Sigmoid colon (tissue), 6 donors: ENCODE measurements at regions not wholly inside any gene's neighbourhood (a gene's known extent, or its start where the extent isn't known, plus 50 kb on each side); places are given as distances from the start of the nearest gene placed in this dataset.

Experiments used
- DNase-seq: peaks from one replicate; pipeline ENCODE4 v3.0.0-alpha.2; 2019
- H3K27ac ChIP-seq, 4 donors: fragments of 200-600 bp; sonication (generic); one replicate each; pipeline ENCODE4 v1.5.1; 2016 to 2019; ENCODE audit warnings: mild to moderate bottlenecking in 1 of 4
- H3K27me3 ChIP-seq, 3 donors: fragments of 200-600 bp; sonication (generic); one replicate each; pipeline ENCODE4 v1.5.1; 2019; ENCODE audit warnings: mild to moderate bottlenecking in 1 of 3
- H3K36me3 ChIP-seq, 4 donors: fragments of 200-600 bp; sonication (generic); one replicate each; pipeline ENCODE4 v1.5.1; 2016 to 2019
- H3K4me1 ChIP-seq, 4 donors: fragments of 200-600 bp; sonication (generic); one replicate each; pipeline ENCODE4 v1.5.1; 2017 to 2019
- H3K4me3 ChIP-seq, 4 donors: fragments of 200-600 bp; sonication (generic); one replicate each; pipeline ENCODE4 v1.5.1; 2017 to 2019; ENCODE audit warnings: mild to moderate bottlenecking in 2 of 4, moderate library complexity in 1 of 4
- H3K9me3 ChIP-seq, 4 donors: fragments of 200-600 bp in 3 of 4; sonication (generic) in 3 of 4; one replicate each; pipeline versions ENCODE4 v1.5.1 to v1.6.1; 2013 to 2019
- EP300 ChIP-seq, 4 donors: sonication (generic); formaldehyde crosslinking; IDR thresholded peaks; one replicate each; pipeline ENCODE4 v1.6.1; 2017; ENCODE audit warnings: antibody characterized with exemption in 4 of 4
- POLR2A ChIP-seq, 2 donors: fragments of 450-650 bp; IDR thresholded peaks; one replicate each; pipeline ENCODE4 v1.6.1; 2016; ENCODE audit warnings: antibody characterized with exemption in 2 of 2, mild to moderate bottlenecking in 2 of 2, moderate library complexity in 2 of 2
- POLR2AphosphoS5 ChIP-seq, 4 donors: sonication (generic); formaldehyde crosslinking; IDR thresholded peaks; one replicate each; pipeline ENCODE4 v1.6.1; 2017; ENCODE audit warnings: antibody characterized with exemption in 4 of 4
- WGBS, 2 donors: extraction: QIAGEN DNeasy Blood & Tissue Kit; methylation state at CpG; one replicate each; pipeline ENCODE4 v1.1.7; 2013; 5-methylcytosine and 5-hydroxymethylcytosine counted together
- intact Hi-C: fragments of 100-400 bp; cut with DNase I; formaldehyde crosslinking; loops from one replicate; pipeline ENCODE4 v1.15.1; 2023
- TF ChIP-seq, protein P1 (sequence below), 4 experiments: fragments of 450-650 bp in 3 of 4; fragments of 200-600 bp in 1 of 4; IDR thresholded peaks; one replicate each; pipeline ENCODE4 v1.5.1; 2016 to 2019; ENCODE audit warnings: antibody characterized with exemption in 4 of 4, mild to moderate bottlenecking in 3 of 4, moderate library complexity in 2 of 4
- donor health status: healthy with polysubstance abuse.
- donor health status: healthy.

DNA sequence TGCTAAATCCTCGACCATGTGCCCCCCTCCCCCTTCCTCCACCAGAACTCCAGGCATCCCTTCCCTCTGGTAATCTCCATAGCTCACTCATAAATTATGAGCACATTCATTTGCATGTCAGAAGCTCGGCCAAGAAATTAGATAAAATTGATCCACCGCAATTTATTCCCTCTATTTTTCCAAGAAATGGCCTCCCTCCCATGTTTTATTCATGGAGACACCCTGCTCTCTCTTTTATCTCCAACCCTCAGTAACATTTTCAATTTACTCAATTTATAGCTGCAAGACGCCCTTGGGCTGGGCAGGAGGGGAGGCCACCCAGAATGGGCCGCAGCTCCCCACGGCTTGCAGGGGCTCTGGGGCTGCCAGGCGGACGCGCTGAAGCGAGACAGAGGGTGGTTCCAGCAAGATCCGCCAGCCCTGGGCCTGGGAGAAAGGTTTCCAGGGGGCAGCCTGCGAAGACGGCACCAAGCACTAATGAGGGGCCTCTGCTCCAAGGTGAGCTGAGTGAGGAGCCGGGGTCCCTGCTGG is 54.7 kb upstream of the ZNF423 start:
- Histone ChIP-seq H3K9me3 (peaks cover 0 to 2% (median 0%) of the 10 kb centered on the region in 4 donors), H3K36me3 (no peaks in the 10 kb centered on the region), H3K4me1 (no peaks in the 10 kb centered on the region), H3K27ac (no peak overlapping the region), H3K27me3 (no peaks in the 10 kb centered on the region), H3K4me3 (no peak overlapping the region)
- intact Hi-C loops = no loop called here
- WGBS, 2 donors = 84 to 90% methylated on average over 14 of the region's 14 CpGs
- no peak for TF ChIP-seq POLR2A (IDR thresholded peaks at IDR 0.05)
- TF ChIP-seq, protein P1, sequence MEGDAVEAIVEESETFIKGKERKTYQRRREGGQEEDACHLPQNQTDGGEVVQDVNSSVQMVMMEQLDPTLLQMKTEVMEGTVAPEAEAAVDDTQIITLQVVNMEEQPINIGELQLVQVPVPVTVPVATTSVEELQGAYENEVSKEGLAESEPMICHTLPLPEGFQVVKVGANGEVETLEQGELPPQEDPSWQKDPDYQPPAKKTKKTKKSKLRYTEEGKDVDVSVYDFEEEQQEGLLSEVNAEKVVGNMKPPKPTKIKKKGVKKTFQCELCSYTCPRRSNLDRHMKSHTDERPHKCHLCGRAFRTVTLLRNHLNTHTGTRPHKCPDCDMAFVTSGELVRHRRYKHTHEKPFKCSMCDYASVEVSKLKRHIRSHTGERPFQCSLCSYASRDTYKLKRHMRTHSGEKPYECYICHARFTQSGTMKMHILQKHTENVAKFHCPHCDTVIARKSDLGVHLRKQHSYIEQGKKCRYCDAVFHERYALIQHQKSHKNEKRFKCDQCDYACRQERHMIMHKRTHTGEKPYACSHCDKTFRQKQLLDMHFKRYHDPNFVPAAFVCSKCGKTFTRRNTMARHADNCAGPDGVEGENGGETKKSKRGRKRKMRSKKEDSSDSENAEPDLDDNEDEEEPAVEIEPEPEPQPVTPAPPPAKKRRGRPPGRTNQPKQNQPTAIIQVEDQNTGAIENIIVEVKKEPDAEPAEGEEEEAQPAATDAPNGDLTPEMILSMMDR (IDR thresholded peaks at IDR 0.05) = no peak
- TF ChIP-seq EP300 (IDR thresholded peaks at IDR 0.05) = no peak
- no peak for TF ChIP-seq POLR2AphosphoS5 (IDR thresholded peaks at IDR 0.05)
- DNase-seq = no peak

DNA sequence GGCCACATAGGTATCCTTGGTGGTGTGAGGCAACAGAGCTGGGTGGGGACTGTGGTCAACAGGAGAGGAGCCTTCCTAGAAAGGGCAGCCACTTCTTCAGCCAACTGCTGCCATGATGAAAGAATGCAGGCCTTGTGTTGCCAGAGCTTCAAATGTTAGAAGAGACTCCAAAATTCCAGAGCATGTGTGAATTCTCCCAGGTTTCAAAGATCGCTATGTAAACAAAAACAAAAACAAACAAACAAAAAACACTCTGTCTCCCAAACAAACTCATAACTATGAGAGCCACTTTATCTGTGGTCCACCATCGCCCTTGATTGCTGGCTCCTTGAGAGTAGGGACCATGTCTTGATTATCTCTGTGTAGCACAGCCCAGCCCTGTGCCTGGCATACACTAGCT is 55.5 kb upstream of the ZNF423 start:
- DNase-seq = no peak
- TF ChIP-seq POLR2AphosphoS5 (IDR thresholded peaks at IDR 0.05) (no peak), EP300 (IDR thresholded peaks at IDR 0.05) (no peak), POLR2A (IDR thresholded peaks at IDR 0.05) (no peak)
- TF ChIP-seq, protein P1 (IDR thresholded peaks at IDR 0.05) = no peak
- peaks cover 0 to 2% (median 0%) of the 10 kb centered on the region in 4 donors for H3K9me3 ChIP-seq
- H3K27me3 ChIP-seq = no peaks in the 10 kb centered on the region
- no peak overlapping the region for H3K4me3 ChIP-seq
- H3K4me1 ChIP-seq = no peaks in the 10 kb centered on the region
- no peaks in the 10 kb centered on the region for H3K36me3 ChIP-seq
- intact Hi-C loops = no loop called here
- no peak overlapping the region for H3K27ac ChIP-seq
- WGBS, 2 donors = 92 to 93% methylated on average over 2 of the region's 2 CpGs

DNA sequence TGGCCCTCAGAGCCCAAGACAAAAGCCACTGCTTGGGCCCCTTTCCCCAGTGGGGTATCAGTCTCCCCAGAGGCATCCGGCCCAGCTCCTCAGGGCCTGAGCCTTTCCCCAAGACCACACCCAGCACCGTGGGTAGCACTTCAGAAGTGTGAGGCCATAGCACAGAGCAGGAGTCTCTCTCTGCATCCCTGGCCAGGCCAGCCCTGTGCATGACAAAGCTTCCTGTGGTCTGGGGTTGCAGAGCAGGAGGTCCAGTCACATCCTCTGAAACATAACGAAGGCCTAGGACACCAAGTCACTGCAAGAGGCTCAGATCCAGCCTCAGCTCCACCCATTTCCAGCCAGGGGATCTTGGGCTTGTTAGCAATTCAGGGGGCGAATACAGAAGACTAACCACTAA is 56.8 kb upstream of the ZNF423 start:
- intact Hi-C loops = no loop called here
- H3K36me3 ChIP-seq = no peaks in the 10 kb centered on the region
- H3K27me3 ChIP-seq = no peaks in the 10 kb centered on the region
- 81 to 83% methylated on average over 4 of the region's 4 CpGs for WGBS, 2 donors
- no peak overlapping the region for H3K27ac ChIP-seq
- DNase-seq = no peak
- H3K4me3 ChIP-seq = no peak overlapping the region
- H3K9me3 ChIP-seq = peaks cover 0 to 2% (median 0%) of the 10 kb centered on the region in 4 donors
- no peaks in the 10 kb centered on the region for H3K4me1 ChIP-seq
- TF ChIP-seq EP300 (IDR thresholded peaks at IDR 0.05) = no peak
- TF ChIP-seq, protein P1 (IDR thresholded peaks at IDR 0.05) = no peak

DNA sequence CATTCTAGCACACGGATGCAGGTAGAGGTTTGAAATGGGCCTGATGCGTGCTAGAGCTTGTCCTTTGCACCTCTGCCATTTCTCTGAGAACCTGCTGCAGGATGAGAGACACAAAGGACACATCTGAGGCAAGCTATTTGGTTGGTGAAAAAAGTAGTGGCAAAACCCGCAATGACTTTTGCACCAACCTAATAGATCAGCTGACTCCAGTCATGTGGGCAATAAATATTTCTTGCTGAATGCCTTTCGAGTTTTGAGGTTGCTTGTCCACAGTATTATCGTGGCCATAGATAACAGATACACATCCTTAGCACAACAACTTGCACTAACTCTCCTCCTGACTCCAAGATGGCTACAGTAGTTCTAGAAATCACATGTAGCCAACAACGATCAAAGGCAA is 57.8 kb upstream of the ZNF423 start:
- TF ChIP-seq EP300 (IDR thresholded peaks at IDR 0.05) (no peak), POLR2AphosphoS5 (IDR thresholded peaks at IDR 0.05) (no peak), POLR2A (IDR thresholded peaks at IDR 0.05) (no peak)
- TF ChIP-seq, protein P1 (IDR thresholded peaks at IDR 0.05) = no peak
- peaks cover 0 to 2% (median 0%) of the 10 kb centered on the region in 4 donors for H3K9me3 ChIP-seq
- intact Hi-C loops = no loop called here
- H3K4me3 ChIP-seq = no peak overlapping the region
- no peaks in the 10 kb centered on the region for H3K36me3 ChIP-seq
- no peaks in the 10 kb centered on the region for H3K27me3 ChIP-seq
- WGBS, 2 donors = 85 to 88% methylated on average over 6 of the region's 6 CpGs
- H3K4me1 ChIP-seq = no peaks in the 10 kb centered on the region
- DNase-seq = no peak
- H3K27ac ChIP-seq = no peak overlapping the region

DNA sequence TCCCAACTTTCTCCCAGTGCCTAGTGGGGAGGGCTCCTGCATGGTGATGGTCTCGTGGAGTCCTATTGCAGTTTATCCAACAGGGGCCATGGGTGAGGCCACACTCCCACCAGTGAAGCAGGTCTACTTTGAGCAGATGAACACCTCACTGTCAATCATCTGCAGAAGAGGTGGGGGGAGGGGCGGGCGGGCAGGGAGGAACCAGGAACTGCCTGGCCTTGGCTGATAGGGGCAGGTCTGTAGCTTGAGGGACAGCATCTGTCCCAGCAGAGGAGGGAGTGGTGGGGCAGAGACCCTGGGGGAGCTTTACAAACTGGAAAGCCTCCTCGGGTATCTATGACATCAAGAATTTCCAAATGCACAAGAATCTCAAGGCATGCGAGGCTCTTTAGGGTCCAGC is 58.7 kb upstream of the ZNF423 start:
- Histone ChIP-seq H3K4me1 (no peaks in the 10 kb centered on the region), H3K36me3 (no peaks in the 10 kb centered on the region), H3K27me3 (no peaks in the 10 kb centered on the region), H3K4me3 (no peak overlapping the region), H3K27ac (no peak overlapping the region), H3K9me3 (peaks cover 0 to 2% (median 0%) of the 10 kb centered on the region in 4 donors)
- WGBS, 2 donors = 53 to 65% methylated on average over 5 of the region's 5 CpGs
- DNase-seq = no peak
- TF ChIP-seq POLR2A (IDR thresholded peaks at IDR 0.05) = no peak
- TF ChIP-seq, protein P1 (IDR thresholded peaks at IDR 0.05) = no peak
- intact Hi-C loops = no loop called here
